ENCODE measurements at regions not wholly inside any gene's neighbourhood (a gene's known extent, or its start where the extent isn't known, plus 50 kb on each side); places are given as distances from the start of the nearest gene placed in this dataset.

DNA sequence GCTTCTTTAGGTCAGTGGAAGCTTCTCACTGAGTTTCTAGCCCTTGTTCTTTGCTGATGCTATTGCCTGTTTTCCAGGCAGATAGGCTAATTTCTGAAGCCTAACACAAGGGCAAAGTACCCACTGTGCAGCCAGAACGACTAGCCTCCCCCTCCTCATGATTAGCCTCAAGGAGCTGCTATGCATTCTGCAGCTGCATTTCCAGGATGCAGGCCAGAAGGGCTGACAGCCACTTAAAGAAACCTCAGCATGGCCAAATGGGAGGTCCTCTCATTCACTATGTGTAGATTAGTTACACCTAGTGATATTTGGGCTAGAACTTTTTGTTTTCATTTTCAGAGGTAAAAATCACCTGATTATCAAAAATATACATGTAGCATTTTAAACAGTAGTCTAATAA lies 216.0 kb downstream of the RAD51AP2 start:
- Histone ChIP-seq H3K36me3 (no peaks in the 10 kb centered on the region), H3K79me2 (ENCODE audit: low read depth) (no peaks in the 10 kb centered on the region), H3K9me3 (ENCODE audit: low read depth) (no peaks in the 10 kb centered on the region), H3F3A (ENCODE audit: low read depth) (peaks cover 11% of the 10 kb centered on the region), H3K4me3 (no peak overlapping the region), H3K4me2 (no peak overlapping the region), H2AFZ (replicated peaks) (no peak overlapping the region), H3K4me1 (no peaks in the 10 kb centered on the region), H4K20me1 (ENCODE audit: low read depth) (no peaks in the 10 kb centered on the region), H3K27ac (no peak overlapping the region), H3K9ac (no peak overlapping the region), H3K27me3 (no peaks in the 10 kb centered on the region)
- peaks cover 6% of the 10 kb centered on the region for H3K27me3 Mint-ChIP-seq (ENCODE audit: insufficient read depth, low read depth)
- TF ChIP-seq, protein P1, sequence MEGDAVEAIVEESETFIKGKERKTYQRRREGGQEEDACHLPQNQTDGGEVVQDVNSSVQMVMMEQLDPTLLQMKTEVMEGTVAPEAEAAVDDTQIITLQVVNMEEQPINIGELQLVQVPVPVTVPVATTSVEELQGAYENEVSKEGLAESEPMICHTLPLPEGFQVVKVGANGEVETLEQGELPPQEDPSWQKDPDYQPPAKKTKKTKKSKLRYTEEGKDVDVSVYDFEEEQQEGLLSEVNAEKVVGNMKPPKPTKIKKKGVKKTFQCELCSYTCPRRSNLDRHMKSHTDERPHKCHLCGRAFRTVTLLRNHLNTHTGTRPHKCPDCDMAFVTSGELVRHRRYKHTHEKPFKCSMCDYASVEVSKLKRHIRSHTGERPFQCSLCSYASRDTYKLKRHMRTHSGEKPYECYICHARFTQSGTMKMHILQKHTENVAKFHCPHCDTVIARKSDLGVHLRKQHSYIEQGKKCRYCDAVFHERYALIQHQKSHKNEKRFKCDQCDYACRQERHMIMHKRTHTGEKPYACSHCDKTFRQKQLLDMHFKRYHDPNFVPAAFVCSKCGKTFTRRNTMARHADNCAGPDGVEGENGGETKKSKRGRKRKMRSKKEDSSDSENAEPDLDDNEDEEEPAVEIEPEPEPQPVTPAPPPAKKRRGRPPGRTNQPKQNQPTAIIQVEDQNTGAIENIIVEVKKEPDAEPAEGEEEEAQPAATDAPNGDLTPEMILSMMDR (IDR thresholded peaks at IDR 0.05), result no peak
- TF ChIP-seq EZH2phosphoT487 (IDR thresholded peaks at IDR 0.05) (no peak), EZH2 (IDR thresholded peaks at IDR 0.05) (no peak)
- no peak for DNase-seq (ENCODE audit: low spot score)
- peaks cover 11% of the 10 kb centered on the region for H3K4me1 Mint-ChIP-seq
- H3K27ac Mint-ChIP-seq, result no peak overlapping the region
- H3K4me3 Mint-ChIP-seq, result no peak overlapping the region
- H3K36me3 Mint-ChIP-seq, result no peaks in the 10 kb centered on the region
- no peaks in the 10 kb centered on the region for H3K9me3 Mint-ChIP-seq

DNA sequence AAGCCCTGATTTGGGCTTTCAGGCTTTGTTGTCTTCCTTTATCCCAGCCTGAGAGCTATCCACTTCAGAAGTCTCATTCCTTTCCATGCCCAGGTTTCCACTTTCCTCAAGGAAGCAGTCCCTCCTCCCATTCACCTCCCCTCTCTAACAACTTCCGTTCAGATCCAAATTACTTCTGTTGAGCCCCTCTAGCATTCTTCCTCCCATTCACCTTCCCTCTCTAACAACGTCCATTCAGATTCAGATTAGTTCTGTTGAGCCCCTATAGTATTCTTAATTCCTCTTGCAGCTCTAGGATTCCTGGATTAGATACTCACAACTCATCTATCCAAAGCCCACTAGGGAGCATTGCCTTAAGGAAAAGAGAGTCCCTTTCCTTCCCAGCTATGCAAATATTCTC lies 216.8 kb downstream of the RAD51AP2 start:
- Histone ChIP-seq H3K9me3 (ENCODE audit: low read depth) (no peaks in the 10 kb centered on the region), H3K79me2 (ENCODE audit: low read depth) (no peaks in the 10 kb centered on the region), H3K4me2 (peak overlapping the region; percentile 31), H2AFZ (replicated peaks) (peak overlapping the region; percentile 51), H3K27ac (peak overlapping the region; percentile 16), H3K9ac (no peak overlapping the region), H4K20me1 (ENCODE audit: low read depth) (no peaks in the 10 kb centered on the region), H3K4me1 (no peaks in the 10 kb centered on the region), H3K4me3 (no peak overlapping the region), H3K36me3 (no peaks in the 10 kb centered on the region), H3F3A (ENCODE audit: low read depth) (peaks cover 11% of the 10 kb centered on the region), H3K27me3 (no peaks in the 10 kb centered on the region)
- Mint-ChIP-seq H3K27me3 (ENCODE audit: insufficient read depth, low read depth) (peaks cover 6% of the 10 kb centered on the region), H3K4me1 (peaks cover 8% of the 10 kb centered on the region), H3K27ac (no peak overlapping the region), H3K4me3 (no peak overlapping the region), H3K36me3 (no peaks in the 10 kb centered on the region), H3K9me3 (no peaks in the 10 kb centered on the region)
- peak; percentile 40 for DNase-seq (ENCODE audit: low spot score)
- TF ChIP-seq EZH2phosphoT487 (IDR thresholded peaks at IDR 0.05) (no peak), EZH2 (IDR thresholded peaks at IDR 0.05) (no peak)
- TF ChIP-seq, protein P1 (IDR thresholded peaks at IDR 0.05), result no peak

DNA sequence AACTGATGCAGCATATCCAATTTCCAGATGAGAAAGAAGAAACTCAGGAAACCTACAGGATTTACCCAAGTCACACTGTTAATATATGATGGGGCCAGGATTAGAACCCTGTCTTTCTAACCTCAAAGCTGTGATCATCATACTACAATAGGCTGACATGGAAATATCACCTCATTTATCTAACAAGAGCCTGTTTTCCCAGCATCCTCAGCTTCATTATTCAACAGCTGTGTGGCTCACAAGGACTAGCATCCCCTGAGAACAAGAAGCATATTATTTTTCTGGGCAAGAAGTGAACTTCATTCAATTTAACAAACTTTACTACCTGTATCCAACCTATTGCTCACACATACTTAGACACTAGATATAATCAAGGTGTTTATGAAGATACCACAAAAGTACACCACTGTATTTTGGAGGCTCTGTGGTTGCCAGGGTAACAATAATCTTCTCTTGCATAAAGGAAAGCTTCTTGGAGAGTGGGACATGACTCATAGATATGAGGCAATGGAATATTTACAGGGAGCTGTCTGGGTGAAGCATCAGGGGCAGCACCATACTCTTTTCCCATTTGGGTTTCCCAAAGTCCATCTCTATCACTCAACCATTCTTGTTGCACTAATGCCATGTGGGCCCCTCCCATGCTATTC lies 218.2 kb downstream of the RAD51AP2 start:
- H2AFZ ChIP-seq (replicated peaks), result no peak overlapping the region
- TF ChIP-seq EZH2phosphoT487 (IDR thresholded peaks at IDR 0.05) (no peak), EZH2 (IDR thresholded peaks at IDR 0.05) (no peak)
- TF ChIP-seq, protein P1 (IDR thresholded peaks at IDR 0.05), result no peak
- H4K20me1 ChIP-seq (ENCODE audit: low read depth), result no peaks in the 10 kb centered on the region
- H3K9ac ChIP-seq, result no peak overlapping the region
- no peak overlapping the region for H3K4me2 ChIP-seq
- Mint-ChIP-seq H3K4me3 (no peak overlapping the region), H3K27me3 (ENCODE audit: insufficient read depth, low read depth) (peaks cover 6% of the 10 kb centered on the region), H3K9me3 (no peaks in the 10 kb centered on the region), H3K36me3 (no peaks in the 10 kb centered on the region), H3K4me1 (peaks cover 8% of the 10 kb centered on the region), H3K27ac (no peak overlapping the region)
- no peaks in the 10 kb centered on the region for H3K27me3 ChIP-seq
- no peaks in the 10 kb centered on the region for H3K4me1 ChIP-seq
- H3K36me3 ChIP-seq, result no peaks in the 10 kb centered on the region
- H3K9me3 ChIP-seq (ENCODE audit: low read depth), result no peaks in the 10 kb centered on the region
- H3K27ac ChIP-seq, result no peak overlapping the region
- DNase-seq (ENCODE audit: low spot score), result no peak
- H3F3A ChIP-seq (ENCODE audit: low read depth), result peaks cover 11% of the 10 kb centered on the region
- no peak overlapping the region for H3K4me3 ChIP-seq
- H3K79me2 ChIP-seq (ENCODE audit: low read depth), result no peaks in the 10 kb centered on the region

Data from neural progenitor cell (in vitro differentiated cells).